ENCODE measurements at regions not wholly inside any gene's neighbourhood (a gene's known extent, or its start where the extent isn't known, plus 50 kb on each side); places are given as distances from the start of the nearest gene placed in this dataset.

DNA sequence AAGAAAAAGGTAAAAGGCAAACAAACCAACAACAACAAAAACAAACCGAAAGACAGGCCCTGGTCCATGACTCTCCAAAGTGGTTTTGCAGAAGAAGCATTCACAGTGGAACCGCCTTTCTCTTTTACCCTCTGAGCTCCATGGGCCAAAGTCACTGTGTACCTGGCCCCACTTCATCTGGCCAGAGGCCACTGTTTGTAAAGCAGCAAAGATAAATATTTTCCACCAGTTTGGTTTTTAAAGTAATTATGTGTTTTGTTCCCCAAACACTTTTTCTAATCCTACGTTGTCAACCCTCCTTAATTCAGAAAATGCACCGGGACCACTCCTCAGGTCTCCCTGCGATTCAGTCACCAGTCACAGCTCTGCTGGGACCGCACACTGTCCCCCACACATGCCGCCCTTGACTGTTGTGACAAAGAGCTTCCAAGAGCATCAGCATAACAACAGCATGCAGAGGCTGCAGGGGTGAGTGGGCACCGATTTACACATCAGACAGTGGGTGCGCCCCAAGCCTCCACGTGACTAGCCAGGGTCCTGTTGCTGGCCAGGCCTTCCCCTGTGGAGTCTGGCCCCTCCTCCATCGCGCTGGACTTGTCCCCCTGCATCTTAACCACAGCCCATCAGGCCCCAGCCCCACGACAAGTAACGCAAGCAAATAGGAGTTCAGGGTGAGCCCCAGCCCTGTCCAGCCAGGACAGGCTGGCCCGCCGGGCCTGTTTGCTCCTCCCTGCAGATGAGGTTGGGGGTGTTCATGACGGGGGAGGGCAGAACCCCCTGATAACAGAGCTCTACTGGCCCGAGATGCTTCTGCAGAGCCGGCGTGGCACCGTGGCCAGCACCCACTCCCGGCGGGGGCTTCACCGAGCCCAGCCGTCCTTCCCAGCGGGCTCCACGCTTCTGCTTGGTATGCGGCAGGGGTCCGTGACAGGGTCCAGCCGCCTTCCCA is 65.2 kb upstream of the DIO3 start:
- TF ChIP-seq POLR2A (IDR thresholded peaks at IDR 0.05; ENCODE audit: low read depth, low read length): no peak
- TF ChIP-seq TAF1 (IDR thresholded peaks at IDR 0.05; ENCODE audit: borderline replicate concordance, low read depth, low read length): no peak
- TF ChIP-seq POLR2AphosphoS5 (IDR thresholded peaks at IDR 0.05; ENCODE audit: low read depth, low read length): no peak
- FAIRE-seq: no peak
- DNase-seq (ENCODE audit: insufficient read length): no peak

DNA sequence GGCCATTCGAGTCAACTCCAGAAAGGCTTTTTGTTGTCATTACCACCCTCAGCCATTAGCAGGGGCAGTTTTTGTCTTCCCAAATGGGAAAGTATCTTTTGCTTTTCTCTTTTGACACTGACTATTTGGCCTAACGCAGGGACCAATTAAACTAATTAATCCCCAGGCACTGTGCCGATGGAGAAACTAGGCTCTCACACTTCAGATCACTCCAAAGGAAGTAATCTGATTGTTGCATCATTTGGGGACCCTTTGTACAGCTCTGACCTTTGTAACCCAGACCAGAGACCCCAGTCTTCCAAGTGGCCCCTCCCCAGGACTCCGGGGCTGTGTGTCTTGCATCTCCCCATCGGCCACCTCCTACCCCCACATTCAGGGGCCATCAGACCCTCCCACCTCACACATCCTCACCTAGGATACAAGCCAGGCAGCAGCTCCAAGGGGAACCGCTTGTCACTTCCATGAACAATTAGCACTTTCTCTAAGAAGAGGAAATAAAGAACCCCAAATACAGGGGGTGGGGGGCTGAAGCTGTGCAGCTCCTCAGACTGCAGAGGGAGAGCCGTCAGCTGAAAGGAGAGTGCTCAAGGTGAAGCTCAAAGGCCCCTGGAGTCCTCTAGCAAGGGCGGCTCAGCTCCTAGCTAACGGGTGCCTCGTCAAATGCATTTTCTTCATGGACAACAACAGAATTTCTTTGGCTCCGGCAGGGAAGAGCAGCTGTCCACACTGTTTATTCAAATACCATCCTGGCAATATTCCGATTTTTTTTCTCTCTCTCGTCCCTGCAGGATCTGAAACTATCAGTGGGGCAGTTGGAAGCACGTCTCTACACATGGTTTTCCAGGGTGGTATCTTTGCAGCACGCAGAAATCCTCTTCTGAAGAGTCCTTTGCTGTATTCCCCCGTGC is 64.3 kb upstream of the DIO3 start:
- no peak for TF ChIP-seq POLR2AphosphoS5 (IDR thresholded peaks at IDR 0.05; ENCODE audit: low read depth, low read length)
- TF ChIP-seq TAF1 (IDR thresholded peaks at IDR 0.05; ENCODE audit: borderline replicate concordance, low read depth, low read length): no peak
- no peak for TF ChIP-seq POLR2A (IDR thresholded peaks at IDR 0.05; ENCODE audit: low read depth, low read length)
- FAIRE-seq: no peak

DNA sequence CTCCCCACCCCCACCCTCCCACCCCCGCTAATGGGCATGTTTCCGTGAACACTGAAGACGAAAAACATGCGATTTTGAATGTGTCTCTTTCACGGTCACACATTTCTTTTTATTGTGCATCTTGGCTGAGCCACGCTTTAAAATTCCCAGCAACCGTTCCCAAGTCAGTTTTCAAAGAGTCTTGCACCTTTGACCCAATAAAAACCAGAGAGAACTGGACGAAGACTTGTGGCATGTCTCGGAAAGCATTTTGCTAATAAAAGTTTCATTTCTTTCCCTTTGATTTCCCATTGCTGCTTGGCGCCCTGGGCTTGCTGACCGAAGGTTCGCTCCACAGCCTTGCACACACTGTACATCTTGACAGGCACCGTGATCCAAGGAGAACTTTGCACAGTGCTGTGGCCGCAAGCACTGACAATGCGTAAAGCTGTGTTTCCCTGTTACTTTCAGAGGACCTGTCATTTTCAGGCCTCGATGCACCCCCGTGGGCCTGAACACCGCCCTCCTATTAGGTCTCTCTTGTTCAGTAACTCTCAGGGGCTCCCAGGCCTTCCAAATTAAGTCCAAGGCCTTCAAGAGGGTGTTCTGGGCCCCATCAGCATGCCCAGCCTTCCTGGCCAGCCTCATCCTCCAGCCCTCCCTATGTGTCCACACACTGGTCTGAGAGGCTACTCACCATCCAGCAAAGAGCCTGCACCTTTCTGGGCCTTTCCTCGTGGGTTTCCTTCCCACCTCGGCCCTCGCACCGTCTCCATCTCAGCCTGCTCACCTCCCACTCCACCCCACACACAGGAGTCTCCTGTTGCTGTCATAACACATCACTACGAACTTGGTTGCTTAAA is 63.4 kb upstream of the DIO3 start:
- DNase-seq (ENCODE audit: insufficient read length) (no peak), FAIRE-seq (no peak)
- TF ChIP-seq POLR2AphosphoS5 (IDR thresholded peaks at IDR 0.05; ENCODE audit: low read depth, low read length) (no peak), POLR2A (IDR thresholded peaks at IDR 0.05; ENCODE audit: low read depth, low read length) (no peak), TAF1 (IDR thresholded peaks at IDR 0.05; ENCODE audit: borderline replicate concordance, low read depth, low read length) (no peak)

More for the DNA sequence above, 64.3 kb upstream of the DIO3 start:
- DNase-seq (ENCODE audit: insufficient read length): no peak

DNA sequence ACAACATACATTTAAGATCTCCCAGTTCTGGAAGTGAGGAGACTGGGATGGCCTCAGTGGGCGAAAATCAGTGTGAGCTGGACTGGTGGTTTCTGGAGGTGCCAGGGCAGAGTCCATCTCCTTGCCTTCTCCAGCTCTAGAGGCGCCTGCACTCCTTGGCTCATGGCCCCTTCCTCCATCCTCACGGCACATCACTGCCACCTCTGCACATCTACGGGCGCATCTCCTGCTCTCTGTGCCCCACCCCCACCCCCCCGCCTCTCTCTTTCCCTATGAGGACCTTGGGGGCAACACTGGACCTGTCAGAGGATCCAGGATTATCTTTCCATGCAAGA is 62.8 kb upstream of the DIO3 start:
- FAIRE-seq (no peak), DNase-seq (ENCODE audit: insufficient read length) (no peak)
- TF ChIP-seq POLR2AphosphoS5 (IDR thresholded peaks at IDR 0.05; ENCODE audit: low read depth, low read length) (no peak), POLR2A (IDR thresholded peaks at IDR 0.05; ENCODE audit: low read depth, low read length) (no peak), TAF1 (IDR thresholded peaks at IDR 0.05; ENCODE audit: borderline replicate concordance, low read depth, low read length) (no peak)

DNA sequence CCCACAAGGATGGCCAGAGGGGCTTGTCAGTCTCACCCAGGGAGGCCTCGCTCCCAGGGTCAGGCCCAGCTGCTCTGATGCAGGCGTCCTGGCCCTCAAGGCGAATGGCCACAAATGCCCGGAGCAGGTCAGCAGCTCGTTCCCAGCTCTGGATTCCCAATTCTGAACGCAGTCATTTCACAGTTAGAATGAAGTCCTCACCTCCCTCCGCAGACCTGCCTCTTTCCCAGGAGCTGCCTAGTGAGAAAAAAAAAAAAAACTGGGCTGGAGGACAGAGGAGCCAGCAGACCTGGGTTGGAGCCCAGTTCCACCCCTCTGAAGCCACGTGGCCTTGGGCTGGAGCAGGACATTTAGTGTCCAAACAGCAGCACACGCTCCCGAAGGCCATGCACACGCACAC is 62.2 kb upstream of the DIO3 start:
- no peak for FAIRE-seq
- no peak for DNase-seq (ENCODE audit: insufficient read length)
- TF ChIP-seq TAF1 (IDR thresholded peaks at IDR 0.05; ENCODE audit: borderline replicate concordance, low read depth, low read length) (no peak), POLR2A (IDR thresholded peaks at IDR 0.05; ENCODE audit: low read depth, low read length) (no peak), POLR2AphosphoS5 (IDR thresholded peaks at IDR 0.05; ENCODE audit: low read depth, low read length) (no peak)

DNA sequence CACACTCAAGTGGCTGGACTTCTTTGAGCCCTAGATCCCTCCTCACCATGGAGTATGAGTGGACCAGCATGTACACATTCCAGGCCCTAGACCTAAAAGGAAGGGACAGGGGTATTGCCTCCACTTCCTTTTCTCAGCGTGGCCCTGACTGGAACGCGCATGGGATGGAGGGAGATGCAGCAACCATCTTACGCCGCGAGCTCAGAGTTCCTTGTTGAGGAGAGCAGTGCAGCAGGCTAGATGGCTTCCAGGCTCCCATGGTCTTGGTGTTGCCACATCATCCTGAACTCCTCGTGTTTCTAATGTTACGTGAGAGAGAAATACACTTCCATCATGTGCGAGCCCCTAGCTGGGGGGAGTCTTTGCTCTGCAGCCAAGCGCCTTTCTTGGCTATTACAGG is 61.8 kb upstream of the DIO3 start:
- FAIRE-seq (no peak), DNase-seq (ENCODE audit: insufficient read length) (no peak)
- TF ChIP-seq POLR2A (IDR thresholded peaks at IDR 0.05; ENCODE audit: low read depth, low read length) (no peak), TAF1 (IDR thresholded peaks at IDR 0.05; ENCODE audit: borderline replicate concordance, low read depth, low read length) (no peak), POLR2AphosphoS5 (IDR thresholded peaks at IDR 0.05; ENCODE audit: low read depth, low read length) (no peak)

DNA sequence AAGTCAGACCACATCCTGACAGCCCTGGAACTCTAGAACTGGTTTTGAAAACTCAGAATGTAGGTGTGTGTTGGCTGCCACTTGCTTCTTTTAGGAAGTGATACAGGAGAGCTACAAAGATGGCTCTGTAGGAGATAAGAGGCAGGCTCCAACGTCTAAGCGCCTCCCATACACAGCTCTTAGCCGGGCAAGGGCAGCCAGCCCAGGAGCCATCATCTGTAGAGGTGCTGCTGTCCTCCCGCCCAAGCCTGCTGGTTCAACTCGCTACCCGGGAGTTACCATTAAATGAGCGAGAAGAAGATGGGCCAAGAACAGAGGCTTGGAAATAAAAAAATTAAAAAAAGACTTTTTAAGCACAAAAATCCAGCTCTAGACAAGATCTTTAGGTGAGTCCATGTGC is 61.2 kb upstream of the DIO3 start:
- FAIRE-seq: no peak
- DNase-seq (ENCODE audit: insufficient read length): no peak
- no peak for TF ChIP-seq TAF1 (IDR thresholded peaks at IDR 0.05; ENCODE audit: borderline replicate concordance, low read depth, low read length)
- TF ChIP-seq POLR2AphosphoS5 (IDR thresholded peaks at IDR 0.05; ENCODE audit: low read depth, low read length): no peak
- no peak for TF ChIP-seq POLR2A (IDR thresholded peaks at IDR 0.05; ENCODE audit: low read depth, low read length)

DNA sequence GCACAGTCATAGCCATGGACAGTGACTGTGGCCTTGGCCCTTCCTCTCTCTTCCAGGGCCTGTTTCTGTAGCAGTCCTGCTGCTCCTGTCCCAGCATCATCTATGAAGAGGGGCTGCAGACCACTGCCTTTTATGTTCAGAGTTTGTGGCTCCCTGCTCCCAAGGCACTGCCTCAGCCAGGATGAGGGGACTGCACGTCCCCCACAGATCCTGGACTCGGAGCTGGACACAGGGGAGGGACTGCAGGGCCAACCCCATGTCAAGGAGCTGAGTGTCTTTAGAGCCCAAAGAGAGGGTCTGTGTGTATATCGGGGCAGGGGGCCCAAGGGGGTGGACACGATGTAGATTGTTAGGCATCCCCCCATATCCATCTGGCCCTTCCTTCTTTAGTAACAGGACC is 60.6 kb upstream of the DIO3 start:
- FAIRE-seq: no peak
- TF ChIP-seq TAF1 (IDR thresholded peaks at IDR 0.05; ENCODE audit: borderline replicate concordance, low read depth, low read length): no peak

DNA sequence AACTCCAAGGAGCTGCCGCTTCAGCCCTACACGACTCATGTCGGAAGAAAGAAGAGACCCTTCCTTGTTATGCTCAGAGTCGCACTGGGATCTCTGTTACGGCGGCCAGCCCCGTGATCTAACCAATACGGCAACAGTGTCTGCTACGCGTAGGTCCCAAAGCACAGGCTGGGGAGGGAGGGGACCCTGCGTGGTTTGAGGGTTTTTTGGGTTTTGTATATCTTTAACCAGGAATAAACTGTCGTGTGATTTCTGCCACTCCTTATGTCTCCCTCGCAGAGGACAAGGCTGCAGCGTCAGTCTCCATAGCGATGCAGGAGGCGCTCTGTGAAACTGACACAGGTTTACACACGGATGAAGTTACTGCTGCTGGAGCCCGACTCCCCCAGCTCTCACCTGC is 60.0 kb upstream of the DIO3 start:
- TF ChIP-seq POLR2A (IDR thresholded peaks at IDR 0.05; ENCODE audit: low read depth, low read length) (no peak), POLR2AphosphoS5 (IDR thresholded peaks at IDR 0.05; ENCODE audit: low read depth, low read length) (no peak), TAF1 (IDR thresholded peaks at IDR 0.05; ENCODE audit: borderline replicate concordance, low read depth, low read length) (no peak)
- FAIRE-seq (no peak), DNase-seq (ENCODE audit: insufficient read length) (no peak)

More for the DNA sequence above, 60.6 kb upstream of the DIO3 start:
- DNase-seq (ENCODE audit: insufficient read length): no peak

DNA sequence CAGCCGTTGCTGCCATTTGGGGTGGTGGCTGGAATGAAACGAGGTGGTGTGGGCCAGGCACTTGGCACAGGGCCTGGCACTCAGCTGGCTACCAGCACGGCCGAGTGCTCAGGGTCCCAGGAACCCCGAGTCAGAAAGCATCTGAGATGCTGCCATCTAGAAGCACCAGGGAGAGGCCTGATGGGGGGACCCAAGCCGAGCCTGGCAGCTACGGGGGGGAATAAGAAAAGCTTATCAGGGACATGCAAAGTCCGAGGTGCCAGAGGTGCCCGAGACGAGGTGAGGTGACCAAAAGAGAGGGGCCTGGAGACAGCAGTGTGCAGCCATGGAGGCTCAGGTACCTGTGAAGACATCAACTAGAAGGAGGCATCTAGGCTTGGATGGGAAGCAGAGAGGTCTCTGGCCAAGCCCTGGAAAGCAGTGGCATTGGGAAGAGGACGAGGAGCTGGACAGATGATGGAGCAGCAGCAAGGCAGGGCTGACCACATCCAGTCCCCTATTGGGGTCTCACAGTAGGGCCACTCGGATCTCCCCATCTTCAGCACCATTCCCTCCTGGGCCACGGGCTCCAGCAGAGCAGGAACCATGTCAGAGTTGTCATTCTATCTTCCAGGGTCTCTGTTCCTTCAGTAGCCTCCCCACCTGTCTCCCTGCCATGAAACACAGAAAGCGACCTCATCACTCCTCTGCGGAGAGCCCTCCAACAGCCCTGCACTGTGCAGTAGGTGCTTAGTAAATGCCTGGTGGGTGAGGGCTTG is 59.3 kb upstream of the DIO3 start:
- FAIRE-seq: no peak
- TF ChIP-seq TAF1 (IDR thresholded peaks at IDR 0.05; ENCODE audit: borderline replicate concordance, low read depth, low read length) (no peak), POLR2A (IDR thresholded peaks at IDR 0.05; ENCODE audit: low read depth, low read length) (no peak), POLR2AphosphoS5 (IDR thresholded peaks at IDR 0.05; ENCODE audit: low read depth, low read length) (no peak)
- no peak for DNase-seq (ENCODE audit: insufficient read length)

Data from GM12892 (cell line).